ENCODE measurements at regions not wholly inside any gene's neighbourhood (a gene's known extent, or its start where the extent isn't known, plus 50 kb on each side); places are given as distances from the start of the nearest gene placed in this dataset.

DNA sequence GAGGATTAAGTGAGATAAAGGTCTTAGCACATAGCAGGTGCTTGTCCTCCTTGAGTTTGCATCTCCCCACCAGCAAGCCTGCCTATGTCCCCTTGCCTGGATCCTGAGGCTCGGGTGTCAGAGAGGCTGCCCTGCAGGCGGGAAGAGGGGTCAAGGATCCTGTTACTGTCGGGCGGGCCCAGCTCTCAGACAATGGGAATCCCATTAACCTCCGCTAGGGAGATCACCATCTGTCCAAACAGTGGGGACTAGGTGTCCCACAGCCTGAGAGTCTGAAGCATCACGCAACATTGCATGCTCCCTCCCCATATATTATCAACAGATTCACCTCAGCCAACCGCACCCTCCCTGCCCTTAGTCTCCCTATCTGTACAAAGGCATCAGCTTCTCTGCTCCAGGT is 151.4 kb downstream of the FBLN2 start:
- TF ChIP-seq POLR2A (IDR thresholded peaks at IDR 0.05), result no peak
- TF ChIP-seq, protein P1, sequence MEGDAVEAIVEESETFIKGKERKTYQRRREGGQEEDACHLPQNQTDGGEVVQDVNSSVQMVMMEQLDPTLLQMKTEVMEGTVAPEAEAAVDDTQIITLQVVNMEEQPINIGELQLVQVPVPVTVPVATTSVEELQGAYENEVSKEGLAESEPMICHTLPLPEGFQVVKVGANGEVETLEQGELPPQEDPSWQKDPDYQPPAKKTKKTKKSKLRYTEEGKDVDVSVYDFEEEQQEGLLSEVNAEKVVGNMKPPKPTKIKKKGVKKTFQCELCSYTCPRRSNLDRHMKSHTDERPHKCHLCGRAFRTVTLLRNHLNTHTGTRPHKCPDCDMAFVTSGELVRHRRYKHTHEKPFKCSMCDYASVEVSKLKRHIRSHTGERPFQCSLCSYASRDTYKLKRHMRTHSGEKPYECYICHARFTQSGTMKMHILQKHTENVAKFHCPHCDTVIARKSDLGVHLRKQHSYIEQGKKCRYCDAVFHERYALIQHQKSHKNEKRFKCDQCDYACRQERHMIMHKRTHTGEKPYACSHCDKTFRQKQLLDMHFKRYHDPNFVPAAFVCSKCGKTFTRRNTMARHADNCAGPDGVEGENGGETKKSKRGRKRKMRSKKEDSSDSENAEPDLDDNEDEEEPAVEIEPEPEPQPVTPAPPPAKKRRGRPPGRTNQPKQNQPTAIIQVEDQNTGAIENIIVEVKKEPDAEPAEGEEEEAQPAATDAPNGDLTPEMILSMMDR (IDR thresholded peaks at IDR 0.05), result no peak
- TF ChIP-seq EP300 (IDR thresholded peaks at IDR 0.05), result no peak
- 35 to 40% (median 35%) methylated on average over 7 of the region's 7 CpGs for WGBS, 3 donors
- no peaks in the 10 kb centered on the region for H3K4me1 ChIP-seq (ENCODE audit: insufficient read depth)
- DNase-seq, result no peak
- intact Hi-C loops (cut with DNase I), result no loop called here
- H3K27ac ChIP-seq, result no peak overlapping the region
- H3K9me3 ChIP-seq, result no peaks in the 10 kb centered on the region
- no peak overlapping the region for H3K4me3 ChIP-seq
- no peaks in the 10 kb centered on the region for H3K27me3 ChIP-seq
- no peaks in the 10 kb centered on the region for H3K36me3 ChIP-seq

DNA sequence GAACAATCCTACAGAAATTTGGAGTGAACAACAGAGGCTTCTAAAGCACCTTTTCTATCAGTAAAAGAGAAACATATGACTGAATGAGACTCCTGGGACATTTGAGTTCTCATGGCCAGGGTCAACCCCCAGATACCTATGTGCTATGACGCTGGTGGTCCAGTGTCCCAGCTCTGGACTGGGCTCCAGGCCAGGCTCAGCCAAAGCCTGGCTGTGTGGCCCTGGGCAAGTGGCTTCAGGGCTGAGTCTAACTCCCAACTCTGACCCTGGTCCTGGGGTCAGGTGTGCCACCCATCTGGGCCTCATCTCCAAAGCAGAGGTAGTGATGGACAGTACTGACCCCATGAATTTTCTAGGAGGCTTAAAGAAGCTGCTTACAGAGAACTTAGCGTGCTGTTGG is 147.8 kb downstream of the FBLN2 start:
- H3K27me3 ChIP-seq, result no peaks in the 10 kb centered on the region
- no peaks in the 10 kb centered on the region for H3K4me1 ChIP-seq (ENCODE audit: insufficient read depth)
- DNase-seq, result no peak
- H3K4me3 ChIP-seq, result no peak overlapping the region
- no peaks in the 10 kb centered on the region for H3K9me3 ChIP-seq
- no peak overlapping the region for H3K27ac ChIP-seq
- WGBS, 3 donors, result 67 to 86% (median 77%) methylated on average over 2 of the region's 2 CpGs
- intact Hi-C loops (cut with DNase I), result no loop called here
- TF ChIP-seq EP300 (IDR thresholded peaks at IDR 0.05) (no peak), POLR2A (IDR thresholded peaks at IDR 0.05) (no peak)
- TF ChIP-seq, protein P1 (IDR thresholded peaks at IDR 0.05), result no peak
- H3K36me3 ChIP-seq, result no peaks in the 10 kb centered on the region

DNA sequence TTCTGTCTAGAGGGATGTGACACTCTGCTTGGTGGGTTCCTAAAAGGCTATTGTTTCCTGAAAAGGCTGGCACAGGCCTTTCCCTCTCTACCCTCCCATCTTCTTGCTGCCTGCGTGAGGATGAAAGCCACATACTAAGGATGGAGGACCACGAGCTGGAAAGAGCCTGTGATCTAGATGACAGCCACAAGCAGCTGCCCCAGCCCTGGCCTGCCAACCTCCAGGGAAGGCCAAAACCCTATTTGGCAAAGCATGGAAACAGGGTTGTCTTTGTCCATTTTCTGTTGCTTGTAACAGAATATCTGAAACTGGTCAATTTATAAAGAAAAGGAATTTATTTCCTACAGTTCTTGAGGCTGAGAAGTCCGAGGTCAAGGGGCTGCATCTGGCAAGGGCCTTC is 144.5 kb downstream of the FBLN2 start:
- intact Hi-C loops (cut with DNase I), result no loop called here
- WGBS, 3 donors, result 73 to 75% (median 75%) methylated on average over 3 of the region's 3 CpGs
- TF ChIP-seq POLR2A (IDR thresholded peaks at IDR 0.05) (no peak), EP300 (IDR thresholded peaks at IDR 0.05) (no peak)
- TF ChIP-seq, protein P1 (IDR thresholded peaks at IDR 0.05), result no peak
- H3K4me3 ChIP-seq, result no peak overlapping the region
- H3K36me3 ChIP-seq, result no peaks in the 10 kb centered on the region
- no peaks in the 10 kb centered on the region for H3K4me1 ChIP-seq (ENCODE audit: insufficient read depth)
- no peaks in the 10 kb centered on the region for H3K27me3 ChIP-seq
- no peak for DNase-seq
- H3K9me3 ChIP-seq, result no peaks in the 10 kb centered on the region
- no peak overlapping the region for H3K27ac ChIP-seq

DNA sequence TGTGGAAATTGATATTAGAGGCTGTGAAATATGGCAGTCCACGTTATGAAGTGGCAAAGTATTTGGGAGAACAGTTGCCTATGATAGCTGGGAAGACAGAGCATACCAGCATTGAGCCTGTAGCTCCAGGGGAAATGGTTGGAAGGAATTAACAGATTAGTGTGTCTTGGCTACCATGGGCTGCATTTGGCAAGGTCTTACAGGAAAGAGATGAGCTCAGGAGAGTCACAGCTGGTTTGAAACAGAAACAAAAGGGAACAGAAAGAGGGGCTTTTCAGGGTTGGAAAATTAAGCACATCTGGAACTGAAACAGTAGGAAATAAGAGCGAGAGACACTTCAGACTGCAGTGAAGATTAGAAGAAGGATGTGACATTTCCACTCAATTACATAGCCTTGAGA is 141.7 kb downstream of the FBLN2 start:
- H3K4me3 ChIP-seq, result no peak overlapping the region
- no peaks in the 10 kb centered on the region for H3K9me3 ChIP-seq
- TF ChIP-seq POLR2A (IDR thresholded peaks at IDR 0.05) (no peak), EP300 (IDR thresholded peaks at IDR 0.05) (no peak)
- TF ChIP-seq, protein P1 (IDR thresholded peaks at IDR 0.05), result no peak
- intact Hi-C loops (cut with DNase I), result no loop called here
- H3K36me3 ChIP-seq, result no peaks in the 10 kb centered on the region
- no peaks in the 10 kb centered on the region for H3K4me1 ChIP-seq (ENCODE audit: insufficient read depth)
- no peaks in the 10 kb centered on the region for H3K27me3 ChIP-seq
- H3K27ac ChIP-seq, result no peak overlapping the region
- 8 to 10% (median 9%) methylated on average over 2 of the region's 2 CpGs for WGBS, 3 donors
- no peak for DNase-seq
